ENCODE measurements at regions not wholly inside any gene's neighbourhood (a gene's known extent, or its start where the extent isn't known, plus 50 kb on each side); places are given as distances from the start of the nearest gene placed in this dataset.

- no peak for TF ChIP-seq CTCF (IDR thresholded peaks at IDR 0.05; ENCODE audit: low read depth, low read length)
- no peak overlapping the region for H3K4me3 ChIP-seq (ENCODE audit: low read depth, low read length)
- in situ Hi-C loops (cut with HindIII; ENCODE audit: low sequenced_read_pairs), result no loop called here
- DNase-seq (ENCODE audit: low read depth, low spot score), result no peak
Measured at GRCh38 chr7:42403831-42404230, 166.8 kb upstream of the GLI3 start.

- TF ChIP-seq CTCF (IDR thresholded peaks at IDR 0.05; ENCODE audit: low read depth, low read length), result no peak
- in situ Hi-C loops (cut with HindIII; ENCODE audit: low sequenced_read_pairs), result no loop called here
- no peak for DNase-seq (ENCODE audit: low read depth, low spot score)
- H3K4me3 ChIP-seq (ENCODE audit: low read depth, low read length), result no peak overlapping the region
Measured at GRCh38 chr7:42400961-42401360, 164.0 kb upstream of the GLI3 start.

GRCh38 chr7:42400211-42400772 lies 163.3 kb upstream of the GLI3 start:
- in situ Hi-C loops (cut with HindIII; ENCODE audit: low sequenced_read_pairs), result no loop called here
- DNase-seq (ENCODE audit: low read depth, low spot score), result no peak
- no peak for TF ChIP-seq CTCF (IDR thresholded peaks at IDR 0.05; ENCODE audit: low read depth, low read length)
- no peak overlapping the region for H3K4me3 ChIP-seq (ENCODE audit: low read depth, low read length)

GRCh38 chr7:42395607-42396006 lies 158.6 kb upstream of the GLI3 start:
- TF ChIP-seq CTCF (IDR thresholded peaks at IDR 0.05; ENCODE audit: low read depth, low read length), result no peak
- in situ Hi-C loops (cut with HindIII; ENCODE audit: low sequenced_read_pairs), result no loop called here
- no peak overlapping the region for H3K4me3 ChIP-seq (ENCODE audit: low read depth, low read length)
- peak; percentile 4 for DNase-seq (ENCODE audit: low read depth, low spot score)

- no peak for TF ChIP-seq CTCF (IDR thresholded peaks at IDR 0.05; ENCODE audit: low read depth, low read length)
- H3K4me3 ChIP-seq (ENCODE audit: low read depth, low read length), result no peak overlapping the region
- no peak for DNase-seq (ENCODE audit: low read depth, low spot score)
- in situ Hi-C loops (cut with HindIII; ENCODE audit: low sequenced_read_pairs), result no loop called here
Measured at GRCh38 chr7:42392826-42393225, 155.8 kb upstream of the GLI3 start.

- no peak for DNase-seq (ENCODE audit: low read depth, low spot score)
- H3K4me3 ChIP-seq (ENCODE audit: low read depth, low read length), result no peak overlapping the region
- in situ Hi-C loops (cut with HindIII; ENCODE audit: low sequenced_read_pairs), result no loop called here
- TF ChIP-seq CTCF (IDR thresholded peaks at IDR 0.05; ENCODE audit: low read depth, low read length), result no peak
Measured at GRCh38 chr7:42389697-42390096, 152.7 kb upstream of the GLI3 start.

- H3K4me3 ChIP-seq (ENCODE audit: low read depth, low read length), result no peak overlapping the region
- DNase-seq (ENCODE audit: low read depth, low spot score), result no peak
- peak; percentile 34 for TF ChIP-seq CTCF (IDR thresholded peaks at IDR 0.05; ENCODE audit: low read depth, low read length)
- in situ Hi-C loops (cut with HindIII; ENCODE audit: low sequenced_read_pairs), result no loop called here
Measured at GRCh38 chr7:42385912-42386311, 148.9 kb upstream of the GLI3 start.

All from astrocyte of the spinal cord (primary cell).